Activated T-cell treated with anti-CD3 and anti-CD28 coated beads, Interleukin-2, amount 50 U/mL, for 4 hours (primary cell): ENCODE measurements at regions not wholly inside any gene's neighbourhood (a gene's known extent, or its start where the extent isn't known, plus 50 kb on each side); places are given as distances from the start of the nearest gene placed in this dataset.
"Not testable (repeated sequence)": the region's sequence is repeated elsewhere in the genome, so short reads cannot be mapped to it uniquely, and the experiment has no call there.

Source experiments
- ATAC-seq, 2 donors: fragments of 200-7000 bp; cut with Tn5 transposase; one replicate each; pipeline ENCODE4 v1.10.0; 2021
- DNase-seq: peaks from one replicate; pipeline ENCODE4 v3.0.0-alpha.2; 2020
- H3K27me3 Mint-ChIP-seq: one replicate; pipeline ENCODE4 v1.8.0; 2021; ENCODE audit warnings: low read depth, mixed read lengths
- H3K36me3 Mint-ChIP-seq: one replicate; pipeline ENCODE4 v1.8.0; 2022; ENCODE audit warnings: mixed read lengths; ENCODE audit not compliant: insufficient read depth
- H3K4me1 Mint-ChIP-seq: one replicate; pipeline ENCODE4 v1.8.0; 2021; ENCODE audit warnings: low read depth, mixed read lengths
- H3K4me3 Mint-ChIP-seq: one replicate; pipeline ENCODE4 v1.8.0; 2021; ENCODE audit warnings: mild to moderate bottlenecking, moderate library complexity, mixed read lengths
- H3K9me3 Mint-ChIP-seq: one replicate; pipeline ENCODE4 v1.8.0; 2021; ENCODE audit warnings: mixed read lengths

- DNase-seq (no peak), ATAC-seq (no peak)
- Mint-ChIP-seq H3K9me3 (no peaks in the 10 kb centered on the region), H3K4me1 (peaks cover 1% of the 10 kb centered on the region), H3K36me3 (no peaks in the 10 kb centered on the region), H3K4me3 (no peak overlapping the region), H3K27me3 (peaks cover 13% of the 10 kb centered on the region)
Observed at GRCh38 chr14:105646175-105646574, 119.8 kb downstream of the TMEM121 start.

GRCh38 chr14:105646711-105647281 lies 120.4 kb downstream of the TMEM121 start:
- not testable (repeated sequence) for H3K9me3 Mint-ChIP-seq, H3K4me3 Mint-ChIP-seq, H3K4me1 Mint-ChIP-seq, ATAC-seq, H3K36me3 Mint-ChIP-seq, DNase-seq
- H3K27me3 Mint-ChIP-seq: peaks cover 13% of the 10 kb centered on the region

GRCh38 chr14:105647426-105647783 lies 121.0 kb downstream of the TMEM121 start:
- not testable (repeated sequence) for H3K36me3 Mint-ChIP-seq

GRCh38 chr14:105647784-105648608 lies 121.6 kb downstream of the TMEM121 start:
- ATAC-seq: no peak
- Mint-ChIP-seq H3K4me3 (peak overlapping the region; percentile 9), H3K9me3 (no peaks in the 10 kb centered on the region), H3K36me3 (no peaks in the 10 kb centered on the region), H3K27me3 (peaks cover 13% of the 10 kb centered on the region), H3K4me1 (peaks cover 1% of the 10 kb centered on the region)
- DNase-seq: no peak

More at GRCh38 chr14:105647426-105647783, 121.0 kb downstream of the TMEM121 start:
- not testable (repeated sequence) for H3K4me3 Mint-ChIP-seq, H3K4me1 Mint-ChIP-seq, H3K9me3 Mint-ChIP-seq, DNase-seq, ATAC-seq
- H3K27me3 Mint-ChIP-seq: peaks cover 13% of the 10 kb centered on the region

GRCh38 chr14:105648609-105649535 lies 122.5 kb downstream of the TMEM121 start:
- H3K4me3 Mint-ChIP-seq, ATAC-seq, H3K9me3 Mint-ChIP-seq, H3K36me3 Mint-ChIP-seq, H3K27me3 Mint-ChIP-seq, DNase-seq, H3K4me1 Mint-ChIP-seq: not testable (repeated sequence)

- not testable (repeated sequence) for DNase-seq, H3K9me3 Mint-ChIP-seq, H3K4me3 Mint-ChIP-seq, H3K27me3 Mint-ChIP-seq, H3K4me1 Mint-ChIP-seq, ATAC-seq, H3K36me3 Mint-ChIP-seq
Observed at GRCh38 chr14:105652317-105652716, 125.9 kb downstream of the TMEM121 start.

GRCh38 chr14:105653921-105654320 lies 127.5 kb downstream of the TMEM121 start:
- H3K9me3 Mint-ChIP-seq, H3K36me3 Mint-ChIP-seq, H3K4me3 Mint-ChIP-seq: not testable (repeated sequence)

GRCh38 chr14:105659255-105659654 lies 132.9 kb downstream of the TMEM121 start:
- not testable (repeated sequence) for H3K36me3 Mint-ChIP-seq, H3K4me1 Mint-ChIP-seq, H3K4me3 Mint-ChIP-seq, ATAC-seq, DNase-seq
- H3K9me3 Mint-ChIP-seq: peaks cover 19% of the 10 kb centered on the region
- peaks cover 10% of the 10 kb centered on the region for H3K27me3 Mint-ChIP-seq

More at GRCh38 chr14:105653921-105654320, 127.5 kb downstream of the TMEM121 start:
- H3K4me1 Mint-ChIP-seq, ATAC-seq, H3K27me3 Mint-ChIP-seq, DNase-seq: not testable (repeated sequence)

GRCh38 chr14:105659935-105660527 lies 133.6 kb downstream of the TMEM121 start:
- no peak overlapping the region for H3K4me3 Mint-ChIP-seq
- H3K36me3 Mint-ChIP-seq: no peaks in the 10 kb centered on the region
- peaks cover 12% of the 10 kb centered on the region for H3K27me3 Mint-ChIP-seq
- peaks cover 19% of the 10 kb centered on the region for H3K9me3 Mint-ChIP-seq
- DNase-seq: no peak
- ATAC-seq: no peak
- no peaks in the 10 kb centered on the region for H3K4me1 Mint-ChIP-seq

- peaks cover 19% of the 10 kb centered on the region for H3K9me3 Mint-ChIP-seq
- ATAC-seq (no peak), DNase-seq (no peak)
- H3K4me1 Mint-ChIP-seq: no peaks in the 10 kb centered on the region
- no peak overlapping the region for H3K4me3 Mint-ChIP-seq
- no peaks in the 10 kb centered on the region for H3K36me3 Mint-ChIP-seq
- H3K27me3 Mint-ChIP-seq: peaks cover 12% of the 10 kb centered on the region
Observed at GRCh38 chr14:105660816-105661531, 134.6 kb downstream of the TMEM121 start.

GRCh38 chr14:105662043-105662442 lies 135.7 kb downstream of the TMEM121 start:
- Mint-ChIP-seq H3K27me3 (peaks cover 12% of the 10 kb centered on the region), H3K9me3 (peaks cover 19% of the 10 kb centered on the region)
- not testable (repeated sequence) for ATAC-seq, H3K36me3 Mint-ChIP-seq, DNase-seq, H3K4me3 Mint-ChIP-seq, H3K4me1 Mint-ChIP-seq

GRCh38 chr14:105662592-105662991 lies 136.2 kb downstream of the TMEM121 start:
- peaks cover 12% of the 10 kb centered on the region for H3K27me3 Mint-ChIP-seq
- ATAC-seq, DNase-seq, H3K4me1 Mint-ChIP-seq, H3K4me3 Mint-ChIP-seq, H3K36me3 Mint-ChIP-seq: not testable (repeated sequence)
- H3K9me3 Mint-ChIP-seq: peaks cover 19% of the 10 kb centered on the region

GRCh38 chr14:105663323-105663722 lies 136.9 kb downstream of the TMEM121 start:
- H3K9me3 Mint-ChIP-seq: peaks cover 17% of the 10 kb centered on the region
- H3K27me3 Mint-ChIP-seq, H3K4me1 Mint-ChIP-seq, H3K4me3 Mint-ChIP-seq, ATAC-seq, DNase-seq, H3K36me3 Mint-ChIP-seq: not testable (repeated sequence)
